Thyroid gland (tissue), 4 donors: ENCODE measurements at regions not wholly inside any gene's neighbourhood (a gene's known extent, or its start where the extent isn't known, plus 50 kb on each side); places are given as distances from the start of the nearest gene placed in this dataset.

Experiments
- DNase-seq, 2 donors: peaks; one replicate each; pipeline ENCODE4 v3.0.0-alpha.2; 2019
- H3K27ac ChIP-seq, 3 donors: fragments of 200-600 bp; sonication (generic); 1 replicate in 2 of 3; 2 replicates in 1 of 3; pipeline ENCODE4 v1.5.1; 2016 to 2019; ENCODE audit warnings: mild to moderate bottlenecking in 1 of 3, moderate library complexity in 1 of 3
- H3K27me3 ChIP-seq: fragments of 200-600 bp; sonication (generic); one replicate; pipeline ENCODE4 v1.5.1; 2019
- H3K36me3 ChIP-seq, 2 donors: fragments of 200-600 bp; sonication (generic); one replicate each; pipeline ENCODE4 v1.5.1; 2016 to 2019
- H3K4me1 ChIP-seq, 2 donors: fragments of 200-600 bp; sonication (generic); one replicate each; pipeline ENCODE4 v1.5.1; 2017 to 2019
- H3K4me3 ChIP-seq, 3 donors: fragments of 200-600 bp; sonication (generic); replicated peaks in 1 of 3; 1 replicate in 2 of 3; 2 replicates in 1 of 3; pipeline ENCODE4 v1.5.1; 2016; ENCODE audit warnings: mild to moderate bottlenecking in 1 of 3
- H3K9me3 ChIP-seq: fragments of 200-600 bp; sonication (generic); one replicate; pipeline ENCODE4 v1.5.1; 2017
- POLR2A ChIP-seq, 2 donors: fragments of 450-650 bp; IDR thresholded peaks; one replicate each; pipeline ENCODE4 v1.6.1; 2017; ENCODE audit warnings: antibody characterized with exemption in 2 of 2, mild to moderate bottlenecking in 2 of 2, moderate library complexity in 1 of 2
- WGBS, 2 donors: methylation state at CpG; one replicate each; pipeline ENCODE4 v1.1.5; 2017; 5-methylcytosine and 5-hydroxymethylcytosine counted together
- intact Hi-C: fragments of 100-400 bp; cut with DNase I; formaldehyde crosslinking; loops from one replicate; pipeline ENCODE4 v1.15.1; 2023
- TF ChIP-seq, protein P1 (sequence below), 6 experiments: fragments of 200-600 bp in 3 of 6; fragments of 450-650 bp in 3 of 6; sonication (generic) in 3 of 6; IDR thresholded peaks; one replicate each; pipeline ENCODE4 v1.5.1; 2016 to 2019; ENCODE audit warnings: antibody characterized with exemption in 6 of 6, mild to moderate bottlenecking in 2 of 6, inconsistent platforms in 1 of 6, moderate library complexity in 1 of 6

DNA sequence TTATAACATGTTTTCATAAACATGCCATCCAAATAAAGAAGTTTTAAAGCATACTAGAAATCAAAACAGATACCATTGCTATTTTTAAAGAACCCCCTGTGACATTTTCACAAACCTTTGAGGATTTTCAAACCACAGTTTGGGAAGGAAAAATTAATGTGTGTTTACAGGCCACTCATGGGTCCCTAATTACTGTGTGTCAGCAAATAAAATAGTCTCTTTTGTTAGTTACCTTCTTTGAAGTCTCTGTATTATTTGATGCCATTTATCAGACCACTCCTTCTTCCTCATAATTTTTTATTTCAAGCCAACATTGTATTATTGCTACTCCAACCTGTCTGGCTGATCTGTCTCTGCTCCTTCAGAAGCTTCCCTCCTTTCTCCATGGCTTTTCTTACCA is 72.6 kb upstream of the TET2 start:
- H3K27me3 ChIP-seq = no peaks in the 10 kb centered on the region
- no peak overlapping the region for H3K4me3 ChIP-seq
- intact Hi-C loops = no loop called here
- no peaks in the 10 kb centered on the region for H3K9me3 ChIP-seq
- no peak overlapping the region for H3K27ac ChIP-seq
- no peaks in the 10 kb centered on the region for H3K36me3 ChIP-seq
- no peak for TF ChIP-seq POLR2A (IDR thresholded peaks at IDR 0.05)
- TF ChIP-seq, protein P1, sequence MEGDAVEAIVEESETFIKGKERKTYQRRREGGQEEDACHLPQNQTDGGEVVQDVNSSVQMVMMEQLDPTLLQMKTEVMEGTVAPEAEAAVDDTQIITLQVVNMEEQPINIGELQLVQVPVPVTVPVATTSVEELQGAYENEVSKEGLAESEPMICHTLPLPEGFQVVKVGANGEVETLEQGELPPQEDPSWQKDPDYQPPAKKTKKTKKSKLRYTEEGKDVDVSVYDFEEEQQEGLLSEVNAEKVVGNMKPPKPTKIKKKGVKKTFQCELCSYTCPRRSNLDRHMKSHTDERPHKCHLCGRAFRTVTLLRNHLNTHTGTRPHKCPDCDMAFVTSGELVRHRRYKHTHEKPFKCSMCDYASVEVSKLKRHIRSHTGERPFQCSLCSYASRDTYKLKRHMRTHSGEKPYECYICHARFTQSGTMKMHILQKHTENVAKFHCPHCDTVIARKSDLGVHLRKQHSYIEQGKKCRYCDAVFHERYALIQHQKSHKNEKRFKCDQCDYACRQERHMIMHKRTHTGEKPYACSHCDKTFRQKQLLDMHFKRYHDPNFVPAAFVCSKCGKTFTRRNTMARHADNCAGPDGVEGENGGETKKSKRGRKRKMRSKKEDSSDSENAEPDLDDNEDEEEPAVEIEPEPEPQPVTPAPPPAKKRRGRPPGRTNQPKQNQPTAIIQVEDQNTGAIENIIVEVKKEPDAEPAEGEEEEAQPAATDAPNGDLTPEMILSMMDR (IDR thresholded peaks at IDR 0.05) = no peak
- no peak for DNase-seq
- H3K4me1 ChIP-seq = no peaks in the 10 kb centered on the region

GRCh38 chr4:105075045-105075444 is 71.6 kb upstream of the TET2 start:
- Histone ChIP-seq H3K4me3 (no peak overlapping the region), H3K27me3 (no peaks in the 10 kb centered on the region), H3K36me3 (no peaks in the 10 kb centered on the region), H3K9me3 (no peaks in the 10 kb centered on the region), H3K27ac (no peak overlapping the region), H3K4me1 (no peaks in the 10 kb centered on the region)
- intact Hi-C loops = no loop called here
- no peak for TF ChIP-seq POLR2A (IDR thresholded peaks at IDR 0.05)
- TF ChIP-seq, protein P1 (IDR thresholded peaks at IDR 0.05) = no peak
- DNase-seq = no peak
- 59 to 60% methylated on average over 2 of the region's 2 CpGs for WGBS, 2 donors

- DNase-seq = no peak
- Histone ChIP-seq H3K4me1 (no peaks in the 10 kb centered on the region), H3K9me3 (no peaks in the 10 kb centered on the region), H3K27ac (no peak overlapping the region), H3K4me3 (no peak overlapping the region), H3K36me3 (no peaks in the 10 kb centered on the region), H3K27me3 (no peaks in the 10 kb centered on the region)
- TF ChIP-seq, protein P1 (IDR thresholded peaks at IDR 0.05) = no peak
- TF ChIP-seq POLR2A (IDR thresholded peaks at IDR 0.05) = no peak
- WGBS, 2 donors = 37% methylated on average over 10 of the region's 10 CpGs
- intact Hi-C loops = no loop called here
These were observed 58.4 kb upstream of the TET2 start for GRCh38 chr4:105088110-105088879.

DNA sequence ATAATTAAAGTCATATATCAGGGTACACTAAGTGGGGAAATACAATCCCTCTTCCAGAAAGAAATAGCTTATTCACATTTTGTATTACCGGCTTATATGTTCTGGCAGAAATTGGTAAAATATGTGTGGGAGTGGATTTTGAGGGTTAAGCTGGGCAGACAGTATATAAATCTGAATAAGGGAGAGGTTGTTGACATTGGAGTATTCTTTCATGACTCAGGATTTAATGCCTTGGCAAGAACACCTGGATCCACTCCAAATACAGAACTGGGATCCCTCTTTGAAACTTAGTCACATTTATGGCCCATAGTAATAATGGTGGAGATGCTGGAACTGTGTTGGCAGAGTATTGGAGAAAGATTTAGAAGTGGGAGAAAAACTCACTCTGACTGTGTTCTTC is 54.3 kb upstream of the TET2 start:
- Histone ChIP-seq H3K27ac (no peak overlapping the region), H3K36me3 (no peaks in the 10 kb centered on the region), H3K27me3 (no peaks in the 10 kb centered on the region), H3K4me1 (no peaks in the 10 kb centered on the region), H3K9me3 (no peaks in the 10 kb centered on the region), H3K4me3 (no peak overlapping the region)
- intact Hi-C loops = no loop called here
- no peak for DNase-seq
- TF ChIP-seq, protein P1 (IDR thresholded peaks at IDR 0.05) = no peak
- no peak for TF ChIP-seq POLR2A (IDR thresholded peaks at IDR 0.05)
- WGBS, 2 donors = 74 to 83% methylated on average over 1 of the region's 1 CpG

DNA sequence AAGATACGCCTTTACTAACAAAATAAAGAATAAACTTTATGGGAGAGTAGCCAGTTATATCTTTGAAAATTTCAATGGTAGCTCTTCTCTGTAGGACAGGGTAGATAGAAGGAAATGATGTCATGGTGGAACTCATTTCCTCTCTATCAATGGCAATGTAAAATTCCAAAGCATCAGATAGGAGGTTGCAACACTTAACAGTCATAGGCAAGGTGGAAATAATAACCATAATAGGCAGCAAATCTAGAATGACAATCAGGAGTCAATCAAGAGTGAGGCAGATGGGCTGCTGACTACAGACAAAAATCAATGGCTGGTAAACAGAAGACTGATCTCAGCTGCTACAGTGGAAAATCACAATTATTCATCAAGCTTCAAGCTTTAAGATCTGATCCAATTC is 53.9 kb upstream of the TET2 start:
- TF ChIP-seq POLR2A (IDR thresholded peaks at IDR 0.05) = no peak
- TF ChIP-seq, protein P1 (IDR thresholded peaks at IDR 0.05) = no peak
- no peak overlapping the region for H3K4me3 ChIP-seq
- no peaks in the 10 kb centered on the region for H3K36me3 ChIP-seq
- H3K9me3 ChIP-seq = no peaks in the 10 kb centered on the region
- H3K27me3 ChIP-seq = no peaks in the 10 kb centered on the region
- no peak overlapping the region for H3K27ac ChIP-seq
- intact Hi-C loops = no loop called here
- DNase-seq = no peak
- H3K4me1 ChIP-seq = no peaks in the 10 kb centered on the region
- 69 to 92% methylated on average over 1 of the region's 1 CpG for WGBS, 2 donors
